Liver (tissue), 3 donors: ENCODE measurements at regions not wholly inside any gene's neighbourhood (a gene's known extent, or its start where the extent isn't known, plus 50 kb on each side); places are given as distances from the start of the nearest gene placed in this dataset.

Source experiments
- CTCF ChIP-seq: fragments of 150-350 bp; IDR thresholded peaks from 2 replicates; pipeline ENCODE4 v1.5.1; 2017; ENCODE audit warnings: improper control_type of control experiment, low read depth, low read length; ENCODE audit not compliant: missing input control
- FOXA1 ChIP-seq: IDR thresholded peaks from 2 replicates; pipeline ENCODE4 v1.6.1; 2016; ENCODE audit warnings: antibody characterized with exemption
- GABPA ChIP-seq, 2 donors: IDR thresholded peaks in 1 of 2; conservative IDR thresholded peaks in 1 of 2; 2 replicates each; pipeline ENCODE4 v1.6.1; 2016; ENCODE audit warnings: antibody characterized with exemption in 2 of 2, mild to moderate bottlenecking in 1 of 2, moderate library complexity in 1 of 2
- JUND ChIP-seq, 2 donors: IDR thresholded peaks; 2 replicates each; pipeline ENCODE4 v1.6.1; 2016; ENCODE audit warnings: antibody characterized with exemption in 2 of 2
- NR2F2 ChIP-seq: IDR thresholded peaks from 2 replicates; pipeline ENCODE4 v1.6.1; 2016; ENCODE audit warnings: antibody characterized with exemption
- RAD21 ChIP-seq, 2 donors: IDR thresholded peaks; 2 replicates each; pipeline ENCODE4 v1.6.1; 2016; ENCODE audit warnings: antibody characterized with exemption in 2 of 2, mild to moderate bottlenecking in 2 of 2
- REST ChIP-seq: IDR thresholded peaks from 2 replicates; pipeline ENCODE4 v1.6.1; 2016; ENCODE audit warnings: antibody characterized with exemption, mild to moderate bottlenecking
- RXRA ChIP-seq, 2 donors: IDR thresholded peaks; 2 replicates each; pipeline ENCODE4 v1.6.1; 2017 to 2018; ENCODE audit warnings: antibody characterized with exemption in 2 of 2, mild to moderate bottlenecking in 1 of 2
- SP1 ChIP-seq: IDR thresholded peaks from 2 replicates; pipeline ENCODE4 v1.6.1; 2018; ENCODE audit warnings: antibody characterized with exemption, mild to moderate bottlenecking
- YY1 ChIP-seq: IDR thresholded peaks from 2 replicates; pipeline ENCODE4 v1.6.1; 2016; ENCODE audit warnings: antibody characterized with exemption, mild to moderate bottlenecking
- TF ChIP-seq, protein P1 (sequence below): IDR thresholded peaks from 2 replicates; pipeline ENCODE4 v1.6.1; 2016; ENCODE audit warnings: antibody characterized with exemption
- TF ChIP-seq, protein P2 (sequence below): IDR thresholded peaks from 2 replicates; pipeline ENCODE4 v1.6.1; 2016; ENCODE audit warnings: antibody characterized with exemption
- donor health status: healthy.
- donor health status: healthy.

DNA sequence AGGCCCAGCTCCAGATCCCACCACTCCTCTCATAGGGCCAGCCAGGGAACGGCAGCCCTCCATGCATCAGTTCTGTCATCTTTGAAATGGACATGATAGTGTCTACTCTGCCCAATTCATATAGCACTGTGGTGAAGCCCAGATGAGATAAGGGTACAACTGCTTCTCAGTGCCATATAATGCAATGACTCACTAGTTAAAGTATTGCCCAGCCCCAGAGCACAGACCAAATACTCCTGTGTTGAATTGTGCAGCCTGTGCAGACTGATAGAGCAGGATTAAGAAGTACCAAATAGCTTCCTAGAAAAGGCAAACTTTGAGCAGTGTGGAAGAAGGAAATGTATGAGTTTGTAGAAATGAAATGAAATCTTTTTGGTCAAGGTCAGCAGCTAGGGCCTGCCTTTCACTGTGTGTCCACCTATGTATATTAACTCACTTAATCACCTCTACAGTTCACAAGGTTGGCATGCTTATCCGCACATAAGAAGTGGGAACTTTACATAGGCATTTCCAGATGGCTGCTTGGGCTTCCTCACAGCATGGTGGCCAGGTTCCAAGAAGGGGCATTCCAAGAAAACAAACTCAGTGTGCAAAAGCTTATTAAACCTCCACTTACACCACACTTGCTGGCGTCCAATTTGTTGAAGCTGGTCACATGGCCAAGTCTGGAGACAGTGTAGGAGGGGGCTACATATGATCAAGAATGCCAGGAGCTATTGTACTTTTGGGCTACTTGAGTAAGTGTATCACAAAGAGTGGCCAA, 102.8 kb upstream of the COPS8 start:
- TF ChIP-seq NR2F2 (no peak), CTCF (no peak), FOXA1 (no peak), YY1 (no peak), SP1 (no peak), REST (no peak), RAD21 (IDR thresholded peaks at IDR 0.05) (no peak), RXRA (IDR thresholded peaks at IDR 0.05) (no peak), GABPA (IDR thresholded peaks at IDR 0.05 in 1 of 2, conservative IDR thresholded peaks at IDR 0.05 in 1 of 2) (no peak), JUND (IDR thresholded peaks at IDR 0.05) (no peak)
- TF ChIP-seq, protein P1, sequence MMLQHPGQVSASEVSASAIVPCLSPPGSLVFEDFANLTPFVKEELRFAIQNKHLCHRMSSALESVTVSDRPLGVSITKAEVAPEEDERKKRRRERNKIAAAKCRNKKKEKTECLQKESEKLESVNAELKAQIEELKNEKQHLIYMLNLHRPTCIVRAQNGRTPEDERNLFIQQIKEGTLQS: no peak
- TF ChIP-seq, protein P2, sequence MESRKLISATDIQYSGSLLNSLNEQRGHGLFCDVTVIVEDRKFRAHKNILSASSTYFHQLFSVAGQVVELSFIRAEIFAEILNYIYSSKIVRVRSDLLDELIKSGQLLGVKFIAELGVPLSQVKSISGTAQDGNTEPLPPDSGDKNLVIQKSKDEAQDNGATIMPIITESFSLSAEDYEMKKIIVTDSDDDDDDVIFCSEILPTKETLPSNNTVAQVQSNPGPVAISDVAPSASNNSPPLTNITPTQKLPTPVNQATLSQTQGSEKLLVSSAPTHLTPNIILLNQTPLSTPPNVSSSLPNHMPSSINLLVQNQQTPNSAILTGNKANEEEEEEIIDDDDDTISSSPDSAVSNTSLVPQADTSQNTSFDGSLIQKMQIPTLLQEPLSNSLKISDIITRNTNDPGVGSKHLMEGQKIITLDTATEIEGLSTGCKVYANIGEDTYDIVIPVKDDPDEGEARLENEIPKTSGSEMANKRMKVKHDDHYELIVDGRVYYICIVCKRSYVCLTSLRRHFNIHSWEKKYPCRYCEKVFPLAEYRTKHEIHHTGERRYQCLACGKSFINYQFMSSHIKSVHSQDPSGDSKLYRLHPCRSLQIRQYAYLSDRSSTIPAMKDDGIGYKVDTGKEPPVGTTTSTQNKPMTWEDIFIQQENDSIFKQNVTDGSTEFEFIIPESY: no peak
